Vagina (tissue), 2 donors: ENCODE measurements at regions not wholly inside any gene's neighbourhood (a gene's known extent, or its start where the extent isn't known, plus 50 kb on each side); places are given as distances from the start of the nearest gene placed in this dataset.

ENCODE experiments used
- DNase-seq, 2 donors: peaks; one replicate each; pipeline ENCODE4 v3.0.0-alpha.2; 2017; ENCODE audit errors: extremely low spot score in 2 of 2
- H3K27ac ChIP-seq: fragments of 200-600 bp; sonication (generic); one replicate; pipeline ENCODE4 v1.5.1; 2019
- H3K27me3 ChIP-seq: fragments of 200-600 bp; sonication (generic); one replicate; pipeline ENCODE4 v1.5.1; 2019
- H3K36me3 ChIP-seq, 2 donors: fragments of 200-600 bp; sonication (generic); one replicate each; pipeline ENCODE4 v1.5.1; 2017 to 2019
- H3K4me1 ChIP-seq: fragments of 200-600 bp; sonication (generic); one replicate; pipeline ENCODE4 v1.5.1; 2019
- H3K4me3 ChIP-seq, 2 donors: fragments of 200-600 bp; sonication (generic); 1 replicate in 1 of 2; 2 replicates in 1 of 2; pipeline ENCODE4 v1.5.1; 2016 to 2019
- H3K9me3 ChIP-seq: fragments of 200-600 bp; sonication (generic); one replicate; pipeline ENCODE4 v1.5.1; 2019
- POLR2A ChIP-seq, 2 donors: fragments of 450-650 bp; IDR thresholded peaks; one replicate each; pipeline ENCODE4 v1.6.1; 2017; ENCODE audit warnings: antibody characterized with exemption in 2 of 2, mild to moderate bottlenecking in 2 of 2, moderate library complexity in 2 of 2
- POLR2AphosphoS5 ChIP-seq, 2 donors: sonication (generic); formaldehyde crosslinking; IDR thresholded peaks; one replicate each; pipeline ENCODE4 v1.9.0; 2017; ENCODE audit warnings: antibody characterized with exemption in 2 of 2, mild to moderate bottlenecking in 2 of 2, low read depth in 1 of 2; ENCODE audit not compliant: insufficient read depth in 1 of 2
- intact Hi-C: fragments of 100-400 bp; cut with DNase I; formaldehyde crosslinking; loops from one replicate; pipeline ENCODE4 v1.15.1; 2023
- TF ChIP-seq, protein P1 (sequence below), 3 experiments: fragments of 450-650 bp in 2 of 3; fragments of 200-600 bp in 1 of 3; sonication (generic) in 1 of 3; IDR thresholded peaks; one replicate each; pipeline ENCODE4 v1.5.1; 2017 to 2019; ENCODE audit warnings: antibody characterized with exemption in 3 of 3, mild to moderate bottlenecking in 2 of 3, moderate library complexity in 2 of 3

DNA sequence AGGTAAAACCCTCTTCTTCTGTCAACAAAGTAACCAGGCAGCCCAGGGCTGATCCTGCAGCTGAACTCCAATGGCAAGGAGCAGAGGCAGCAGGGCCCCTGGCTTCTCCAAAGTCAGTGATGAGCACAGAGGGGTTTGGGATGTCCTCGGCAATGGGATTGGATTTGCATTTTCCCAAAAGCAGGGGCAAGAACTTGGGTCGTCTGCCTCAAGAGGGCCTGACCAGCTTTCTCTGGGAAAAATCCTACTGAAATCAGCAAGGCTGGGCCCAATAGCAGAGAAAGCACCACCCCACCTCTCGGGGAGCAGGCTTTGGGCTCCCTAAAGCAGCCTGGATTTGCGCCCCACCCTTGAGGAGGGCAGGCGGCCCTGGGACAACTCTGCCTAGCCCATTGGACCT lies 210.0 kb upstream of the IGF1R start:
- TF ChIP-seq POLR2A (IDR thresholded peaks at IDR 0.05): no peak
- TF ChIP-seq, protein P1, sequence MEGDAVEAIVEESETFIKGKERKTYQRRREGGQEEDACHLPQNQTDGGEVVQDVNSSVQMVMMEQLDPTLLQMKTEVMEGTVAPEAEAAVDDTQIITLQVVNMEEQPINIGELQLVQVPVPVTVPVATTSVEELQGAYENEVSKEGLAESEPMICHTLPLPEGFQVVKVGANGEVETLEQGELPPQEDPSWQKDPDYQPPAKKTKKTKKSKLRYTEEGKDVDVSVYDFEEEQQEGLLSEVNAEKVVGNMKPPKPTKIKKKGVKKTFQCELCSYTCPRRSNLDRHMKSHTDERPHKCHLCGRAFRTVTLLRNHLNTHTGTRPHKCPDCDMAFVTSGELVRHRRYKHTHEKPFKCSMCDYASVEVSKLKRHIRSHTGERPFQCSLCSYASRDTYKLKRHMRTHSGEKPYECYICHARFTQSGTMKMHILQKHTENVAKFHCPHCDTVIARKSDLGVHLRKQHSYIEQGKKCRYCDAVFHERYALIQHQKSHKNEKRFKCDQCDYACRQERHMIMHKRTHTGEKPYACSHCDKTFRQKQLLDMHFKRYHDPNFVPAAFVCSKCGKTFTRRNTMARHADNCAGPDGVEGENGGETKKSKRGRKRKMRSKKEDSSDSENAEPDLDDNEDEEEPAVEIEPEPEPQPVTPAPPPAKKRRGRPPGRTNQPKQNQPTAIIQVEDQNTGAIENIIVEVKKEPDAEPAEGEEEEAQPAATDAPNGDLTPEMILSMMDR (IDR thresholded peaks at IDR 0.05): no peak
- no peak for TF ChIP-seq POLR2AphosphoS5 (IDR thresholded peaks at IDR 0.05; ENCODE audit: insufficient read depth in 1 of 2, low read depth in 1 of 2)
- Histone ChIP-seq H3K27me3 (no peaks in the 10 kb centered on the region), H3K36me3 (no peaks in the 10 kb centered on the region), H3K4me3 (no peak overlapping the region), H3K9me3 (no peaks in the 10 kb centered on the region), H3K4me1 (peaks cover 5% of the 10 kb centered on the region), H3K27ac (no peak overlapping the region)
- intact Hi-C loops: no loop called here
- DNase-seq: peak in 1 of 2 donors; percentile 67

DNA sequence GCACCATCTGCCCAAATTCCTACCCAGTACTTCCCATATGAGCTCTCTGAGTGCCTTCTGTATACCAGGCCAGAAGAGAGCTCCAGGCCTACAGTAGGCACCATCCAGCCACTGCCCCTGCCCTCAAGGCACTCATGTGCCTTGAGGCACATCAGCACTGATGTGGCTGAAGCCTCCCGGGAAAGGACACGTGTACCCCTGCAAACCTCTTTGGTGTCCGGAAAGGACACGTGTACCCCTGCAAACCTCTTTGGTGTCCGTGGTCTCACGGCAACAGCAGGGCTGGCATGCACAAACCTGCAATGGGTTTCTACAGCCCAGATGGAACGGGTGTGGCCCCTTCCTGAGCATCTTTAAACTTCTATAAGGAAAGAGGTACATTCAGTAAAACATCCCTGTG lies 209.4 kb upstream of the IGF1R start:
- TF ChIP-seq POLR2A (IDR thresholded peaks at IDR 0.05) (no peak), POLR2AphosphoS5 (IDR thresholded peaks at IDR 0.05; ENCODE audit: insufficient read depth in 1 of 2, low read depth in 1 of 2) (no peak)
- TF ChIP-seq, protein P1 (IDR thresholded peaks at IDR 0.05): no peak
- no peaks in the 10 kb centered on the region for H3K27me3 ChIP-seq
- H3K4me1 ChIP-seq: peaks cover 6% of the 10 kb centered on the region
- no peak overlapping the region for H3K4me3 ChIP-seq
- intact Hi-C loops: no loop called here
- H3K36me3 ChIP-seq: no peaks in the 10 kb centered on the region
- DNase-seq: peak; percentile 55 to 58
- H3K27ac ChIP-seq: no peak overlapping the region
- H3K9me3 ChIP-seq: no peaks in the 10 kb centered on the region

DNA sequence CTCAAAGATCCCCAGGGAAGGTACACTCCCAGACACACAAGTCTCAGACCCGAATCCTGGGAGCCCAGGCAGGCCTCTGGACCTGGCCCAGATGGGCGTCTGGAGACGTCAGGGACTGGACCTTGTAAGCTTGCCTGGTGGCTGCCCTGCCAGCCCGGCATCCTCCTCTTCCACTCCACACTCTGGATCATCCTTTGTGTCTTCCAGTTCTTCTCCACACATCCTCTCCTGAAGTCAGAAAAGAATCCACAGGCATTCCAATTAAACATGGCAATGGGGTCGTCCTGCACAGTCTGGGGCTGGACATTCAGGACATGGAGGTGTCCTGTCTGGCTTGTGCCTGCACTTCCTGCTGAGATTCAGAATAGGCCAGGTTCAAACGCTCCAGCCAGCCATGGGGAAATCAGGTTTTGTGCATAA lies 208.8 kb upstream of the IGF1R start:
- Histone ChIP-seq H3K27me3 (no peaks in the 10 kb centered on the region), H3K4me1 (peaks cover 11% of the 10 kb centered on the region), H3K27ac (no peak overlapping the region), H3K36me3 (no peaks in the 10 kb centered on the region), H3K4me3 (no peak overlapping the region), H3K9me3 (no peaks in the 10 kb centered on the region)
- TF ChIP-seq POLR2AphosphoS5 (IDR thresholded peaks at IDR 0.05; ENCODE audit: insufficient read depth in 1 of 2, low read depth in 1 of 2): no peak
- TF ChIP-seq, protein P1 (IDR thresholded peaks at IDR 0.05): no peak
- TF ChIP-seq POLR2A (IDR thresholded peaks at IDR 0.05): no peak
- intact Hi-C loops: no loop called here
- peak; percentile 70 to 75 for DNase-seq

DNA sequence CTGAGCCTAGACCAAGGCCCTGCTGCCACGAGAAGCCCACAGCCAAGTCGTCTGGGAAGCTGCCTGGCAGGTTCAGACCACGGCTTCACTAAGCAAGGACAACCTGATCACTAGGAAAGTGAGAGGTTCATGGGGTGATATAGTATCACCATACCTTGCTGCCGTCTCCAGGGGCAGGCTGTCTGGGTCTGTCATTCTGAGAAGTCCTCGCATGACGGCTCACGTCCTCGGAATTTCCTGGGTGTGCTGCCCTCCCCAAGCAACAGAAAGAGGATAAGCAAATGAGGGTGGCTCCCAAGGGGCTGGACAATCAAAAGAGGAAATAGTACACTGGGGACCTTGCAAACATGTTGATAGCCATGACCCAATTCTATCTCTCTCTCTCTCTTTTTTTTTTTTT lies 207.4 kb upstream of the IGF1R start:
- no peak overlapping the region for H3K4me3 ChIP-seq
- no peaks in the 10 kb centered on the region for H3K36me3 ChIP-seq
- intact Hi-C loops: loop anchor here (5.0 kb wide), 2 partner anchors 216 to 636 kb away; no protein-coding TSS in a partner anchor
- no peaks in the 10 kb centered on the region for H3K27me3 ChIP-seq
- DNase-seq: peak in 1 of 2 donors; percentile 49
- TF ChIP-seq POLR2AphosphoS5 (IDR thresholded peaks at IDR 0.05; ENCODE audit: insufficient read depth in 1 of 2, low read depth in 1 of 2): no peak
- TF ChIP-seq, protein P1 (IDR thresholded peaks at IDR 0.05): no peak
- TF ChIP-seq POLR2A (IDR thresholded peaks at IDR 0.05): no peak
- H3K27ac ChIP-seq: no peak overlapping the region
- no peaks in the 10 kb centered on the region for H3K9me3 ChIP-seq
- H3K4me1 ChIP-seq: peaks cover 11% of the 10 kb centered on the region

DNA sequence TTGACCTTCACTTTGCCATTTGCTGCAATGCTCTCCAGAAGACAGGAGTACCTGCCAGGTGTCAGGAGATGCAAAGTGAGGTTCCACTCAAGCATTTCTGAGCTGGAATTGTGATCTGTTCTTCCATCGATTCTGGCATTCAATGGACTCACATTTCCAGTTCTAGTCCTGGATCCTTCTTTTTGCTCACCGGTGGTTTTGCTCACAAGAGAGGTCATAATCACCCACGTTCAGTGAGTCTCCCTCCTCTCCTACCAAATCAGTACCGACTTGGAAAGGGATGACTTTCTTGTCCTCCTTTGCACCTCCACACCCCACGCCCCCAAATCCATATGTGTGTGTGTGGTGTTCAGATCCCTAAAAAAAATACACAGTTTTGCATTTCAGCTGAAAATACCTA lies 206.7 kb upstream of the IGF1R start:
- peak in 1 of 2 donors; percentile 78 for DNase-seq
- no peak overlapping the region for H3K4me3 ChIP-seq
- H3K4me1 ChIP-seq: peaks cover 11% of the 10 kb centered on the region
- no peaks in the 10 kb centered on the region for H3K36me3 ChIP-seq
- H3K9me3 ChIP-seq: no peaks in the 10 kb centered on the region
- TF ChIP-seq POLR2AphosphoS5 (IDR thresholded peaks at IDR 0.05; ENCODE audit: insufficient read depth in 1 of 2, low read depth in 1 of 2) (no peak), POLR2A (IDR thresholded peaks at IDR 0.05) (no peak)
- TF ChIP-seq, protein P1 (IDR thresholded peaks at IDR 0.05): no peak
- no peak overlapping the region for H3K27ac ChIP-seq
- intact Hi-C loops: loop anchor here (5.0 kb wide), 2 partner anchors 216 to 636 kb away; no protein-coding TSS in a partner anchor
- H3K27me3 ChIP-seq: no peaks in the 10 kb centered on the region
